Renal cortical epithelial cell (primary cell): ENCODE measurements at regions not wholly inside any gene's neighbourhood (a gene's known extent, or its start where the extent isn't known, plus 50 kb on each side); places are given as distances from the start of the nearest gene placed in this dataset.
A peak's percentile ranks its signal among the peaks of the same experiment; 100 is the strongest.
"Not testable (repeated sequence)": the region's sequence is repeated elsewhere in the genome, so short reads cannot be mapped to it uniquely, and the experiment has no call there.

ENCODE experiments used
- DNase-seq: peaks from one replicate; pipeline ENCODE4 v3.0.0-alpha.2; 2011; ENCODE audit warnings: low read depth

- no peak for DNase-seq
Measured at GRCh38 chr4:187484186-187484585, 511.4 kb upstream of the ZFP42 start.

- no peak for DNase-seq
Measured at GRCh38 chr4:187485676-187486075, 509.9 kb upstream of the ZFP42 start.

GRCh38 chr4:187491286-187491685, 504.3 kb upstream of the ZFP42 start:
- no peak for DNase-seq

- DNase-seq: no peak
Measured at GRCh38 chr4:187491959-187492358, 503.6 kb upstream of the ZFP42 start.

GRCh38 chr4:187493661-187494060, 501.9 kb upstream of the ZFP42 start:
- DNase-seq: no peak

GRCh38 chr4:187499956-187500355, 495.6 kb upstream of the ZFP42 start:
- DNase-seq: no peak

GRCh38 chr4:187500796-187501195, 494.8 kb upstream of the ZFP42 start:
- no peak for DNase-seq

- no peak for DNase-seq
Measured at GRCh38 chr4:187501731-187502130, 493.8 kb upstream of the ZFP42 start.

GRCh38 chr4:187504974-187505797, 490.4 kb upstream of the ZFP42 start:
- no peak for DNase-seq

- DNase-seq: not testable (repeated sequence)
Measured at GRCh38 chr4:187505798-187506141, 489.8 kb upstream of the ZFP42 start.

GRCh38 chr4:187516224-187516623, 479.3 kb upstream of the ZFP42 start:
- no peak for DNase-seq

- no peak for DNase-seq
Measured at GRCh38 chr4:187541666-187542065, 453.9 kb upstream of the ZFP42 start.

- DNase-seq: no peak
Measured at GRCh38 chr4:187544461-187545053, 451.0 kb upstream of the ZFP42 start.

GRCh38 chr4:187547316-187547715, 448.3 kb upstream of the ZFP42 start:
- DNase-seq: peak; percentile 95

- DNase-seq: peak; percentile 25
Measured at GRCh38 chr4:187550256-187550950, 445.2 kb upstream of the ZFP42 start.

- DNase-seq: peak; percentile 49
Measured at GRCh38 chr4:187552781-187553180, 442.8 kb upstream of the ZFP42 start.

- DNase-seq: peak; percentile 22
Measured at GRCh38 chr4:187555174-187555573, 440.4 kb upstream of the ZFP42 start.

GRCh38 chr4:187558391-187558790, 437.2 kb upstream of the ZFP42 start:
- no peak for DNase-seq

- DNase-seq: no peak
Measured at GRCh38 chr4:187562345-187562744, 433.2 kb upstream of the ZFP42 start.

GRCh38 chr4:187565416-187565815, 430.2 kb upstream of the ZFP42 start:
- no peak for DNase-seq

GRCh38 chr4:187569871-187570270, 425.7 kb upstream of the ZFP42 start:
- DNase-seq: no peak

GRCh38 chr4:187575706-187576105, 419.9 kb upstream of the ZFP42 start:
- DNase-seq: no peak

- peak; percentile 9 for DNase-seq
Measured at GRCh38 chr4:187576751-187577150, 418.8 kb upstream of the ZFP42 start.
